ENCODE measurements at regions not wholly inside any gene's neighbourhood (a gene's known extent, or its start where the extent isn't known, plus 50 kb on each side); places are given as distances from the start of the nearest gene placed in this dataset.
"Not testable (repeated sequence)": the region's sequence is repeated elsewhere in the genome, so short reads cannot be mapped to it uniquely, and the experiment has no call there.

GRCh38 chr5:176131771-176132170 lies 106.5 kb upstream of the SIMC1 start:
- no peak for DNase-seq (ENCODE audit: low read depth)
- TF ChIP-seq CTCF (conservative IDR thresholded peaks at IDR 0.05; ENCODE audit: low read depth, low read length) = no peak
- no peak overlapping the region for H3K4me3 ChIP-seq (ENCODE audit: low read depth, low read length)

GRCh38 chr5:176132471-176133288 lies 105.5 kb upstream of the SIMC1 start:
- DNase-seq (ENCODE audit: low read depth) = no peak
- H3K4me3 ChIP-seq (ENCODE audit: low read depth, low read length) = no peak overlapping the region
- no peak for TF ChIP-seq CTCF (conservative IDR thresholded peaks at IDR 0.05; ENCODE audit: low read depth, low read length)

GRCh38 chr5:176133289-176133870 lies 104.8 kb upstream of the SIMC1 start:
- DNase-seq (ENCODE audit: low read depth) = no peak
- H3K4me3 ChIP-seq (ENCODE audit: low read depth, low read length) = no peak overlapping the region

GRCh38 chr5:176133877-176134276 lies 104.3 kb upstream of the SIMC1 start:
- DNase-seq (ENCODE audit: low read depth) = no peak
- no peak overlapping the region for H3K4me3 ChIP-seq (ENCODE audit: low read depth, low read length)
- no peak for TF ChIP-seq CTCF (conservative IDR thresholded peaks at IDR 0.05; ENCODE audit: low read depth, low read length)

More at GRCh38 chr5:176133289-176133870, 104.8 kb upstream of the SIMC1 start:
- no peak for TF ChIP-seq CTCF (conservative IDR thresholded peaks at IDR 0.05; ENCODE audit: low read depth, low read length)

- TF ChIP-seq CTCF (conservative IDR thresholded peaks at IDR 0.05; ENCODE audit: low read depth, low read length) = no peak
- no peak for DNase-seq (ENCODE audit: low read depth)
- no peak overlapping the region for H3K4me3 ChIP-seq (ENCODE audit: low read depth, low read length)
Measured at GRCh38 chr5:176134529-176135223, 103.5 kb upstream of the SIMC1 start.

- DNase-seq (ENCODE audit: low read depth); H3K4me3 ChIP-seq (ENCODE audit: low read depth, low read length): not testable (repeated sequence)
Measured at GRCh38 chr5:176140138-176140537, 98.1 kb upstream of the SIMC1 start.

- DNase-seq (ENCODE audit: low read depth) = no peak
- H3K4me3 ChIP-seq (ENCODE audit: low read depth, low read length) = no peak overlapping the region
- TF ChIP-seq CTCF (conservative IDR thresholded peaks at IDR 0.05; ENCODE audit: low read depth, low read length) = no peak
Measured at GRCh38 chr5:176144508-176144907, 93.7 kb upstream of the SIMC1 start.

- not testable (repeated sequence) for DNase-seq (ENCODE audit: low read depth); H3K4me3 ChIP-seq (ENCODE audit: low read depth, low read length)
Measured at GRCh38 chr5:176149948-176150347, 88.3 kb upstream of the SIMC1 start.

All from epithelial cell of proximal tubule (primary cell).